HG02870 (cell line): ENCODE measurements at regions not wholly inside any gene's neighbourhood (a gene's known extent, or its start where the extent isn't known, plus 50 kb on each side); places are given as distances from the start of the nearest gene placed in this dataset.

Source experiments
- ATAC-seq: cut with Tn5 transposase; IDR thresholded peaks from one replicate; pipeline ENCODE4 v1.9.1; 2021; ENCODE audit warnings: mild to moderate bottlenecking, moderate library complexity; ENCODE audit not compliant: unreplicated experiment

DNA sequence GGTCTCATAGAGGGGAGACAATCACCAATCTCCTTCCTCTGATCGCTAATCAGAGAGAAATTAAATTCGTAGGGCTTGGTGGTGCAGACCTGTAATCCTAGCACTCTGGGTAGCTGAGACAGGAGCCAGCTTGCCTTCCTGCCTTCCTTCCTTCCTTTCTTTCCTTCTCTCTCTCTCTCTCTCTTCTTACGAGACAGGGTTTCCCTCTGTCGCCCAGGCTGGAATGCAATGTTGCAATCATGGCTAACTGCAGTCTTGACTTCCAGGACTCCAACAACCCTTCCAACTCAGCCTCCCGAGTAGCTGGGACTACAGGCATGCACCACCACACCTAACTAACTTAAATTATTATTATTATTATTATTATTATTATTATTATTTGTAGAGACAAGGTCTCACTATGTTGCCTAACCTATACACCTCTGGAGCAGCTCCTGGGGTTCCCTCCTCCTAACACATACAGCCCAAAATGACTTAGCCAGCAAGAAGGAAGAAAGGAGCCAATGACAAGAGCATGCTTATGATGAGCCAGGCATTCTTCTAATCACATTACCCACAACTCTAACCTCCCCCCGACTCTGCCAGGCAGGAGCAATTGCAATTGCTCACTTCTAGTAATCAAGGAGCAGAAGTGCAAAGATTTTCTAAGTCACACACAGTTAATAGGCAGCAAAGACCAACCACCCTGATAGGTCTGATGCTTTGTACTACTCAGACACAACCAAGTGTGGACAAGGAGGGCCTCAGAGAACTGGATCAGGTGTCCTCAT, 105.4 kb upstream of the F3 start:
- no peak for ATAC-seq

DNA sequence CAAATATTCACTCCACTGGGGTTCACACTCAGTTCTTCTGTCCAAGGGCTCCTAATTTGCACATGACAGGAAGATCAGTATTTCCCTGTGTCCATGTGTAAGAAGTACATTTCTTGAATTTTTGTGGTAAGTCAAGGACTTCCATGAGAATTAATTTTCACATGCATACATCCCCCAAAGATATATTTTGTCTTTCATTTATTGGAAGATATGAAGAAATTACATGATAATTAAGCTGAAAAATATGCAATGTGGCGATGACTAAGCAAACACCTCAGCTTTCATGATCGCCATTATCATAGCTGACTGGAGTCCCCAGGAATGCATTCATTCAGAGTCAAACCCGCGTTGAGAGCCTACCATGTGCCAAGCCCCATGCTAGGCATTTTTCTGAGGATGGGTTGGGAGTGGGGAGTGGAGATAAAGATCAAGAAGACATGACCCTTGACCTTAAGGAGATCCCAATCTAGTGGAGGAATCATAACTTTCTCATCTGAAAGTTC, 104.6 kb upstream of the F3 start:
- no peak for ATAC-seq

GRCh38 chr1:94644352-94644751, 102.8 kb upstream of the F3 start:
- no peak for ATAC-seq

- no peak for ATAC-seq
These were observed 102.3 kb upstream of the F3 start for GRCh38 chr1:94643819-94644218.

GRCh38 chr1:94642617-94643321, 101.2 kb upstream of the F3 start:
- ATAC-seq = no peak

DNA sequence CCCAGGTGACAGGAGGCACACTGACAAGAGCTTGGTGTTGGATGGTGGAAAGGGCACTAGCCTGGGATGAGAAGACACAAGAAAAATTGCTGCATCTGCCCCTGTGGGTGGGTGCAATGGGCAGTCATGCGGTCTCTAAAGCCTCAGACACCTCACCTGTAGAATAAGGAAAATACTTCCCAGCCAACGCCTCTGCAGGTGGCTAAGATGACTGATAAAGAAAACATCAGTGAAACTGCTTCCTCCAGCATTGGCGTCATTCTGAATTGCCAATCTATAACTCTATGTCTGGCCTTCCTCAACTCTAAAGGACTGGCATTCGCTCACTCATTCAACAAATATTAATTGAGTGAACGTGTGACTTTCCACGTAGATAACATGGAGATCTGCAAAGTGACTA, 100.4 kb upstream of the F3 start:
- no peak for ATAC-seq

DNA sequence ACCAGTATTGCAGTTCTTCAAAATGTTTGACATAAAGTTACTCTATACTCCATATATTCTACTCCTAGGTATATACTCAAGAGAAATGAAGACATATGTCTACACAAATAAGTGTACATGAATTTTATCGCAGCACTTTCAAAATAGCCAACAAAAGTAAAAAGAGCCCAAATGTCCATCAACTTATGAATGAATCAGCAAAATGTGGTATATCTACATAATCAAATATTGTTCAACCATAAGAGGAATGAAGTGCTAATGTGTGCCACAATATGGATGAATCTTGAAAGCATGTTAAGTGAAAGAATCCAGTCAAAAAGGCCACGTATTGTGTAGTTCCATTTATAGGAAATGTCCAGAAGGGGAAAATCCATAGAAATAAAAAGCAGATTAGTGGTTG, 98.6 kb upstream of the F3 start:
- no peak for ATAC-seq

GRCh38 chr1:94637121-94637520, 95.6 kb upstream of the F3 start:
- ATAC-seq = no peak

DNA sequence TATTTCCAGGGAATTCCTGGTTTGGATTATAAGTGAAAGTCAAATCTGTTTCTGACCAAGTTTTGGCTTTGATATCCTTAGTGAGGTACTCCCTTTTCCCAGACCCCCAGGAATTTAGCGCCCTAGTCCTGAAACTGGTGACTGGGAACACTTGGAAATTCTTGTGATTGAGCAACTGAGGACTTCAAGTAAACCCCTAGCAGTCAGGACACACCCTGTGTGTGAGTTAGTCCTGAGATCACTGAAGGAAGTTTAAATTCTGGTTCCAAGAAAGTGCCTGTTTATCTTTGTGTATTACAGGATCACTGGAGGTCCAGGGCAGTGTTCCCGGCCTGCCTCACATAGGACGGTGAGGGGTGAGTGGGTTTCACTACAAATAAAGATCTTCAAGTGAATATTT, 95.1 kb upstream of the F3 start:
- no peak for ATAC-seq

- no peak for ATAC-seq
These were observed 94.5 kb upstream of the F3 start for GRCh38 chr1:94636100-94636499.

GRCh38 chr1:94634977-94635416, 93.4 kb upstream of the F3 start:
- ATAC-seq = no peak

- ATAC-seq = no peak
These were observed 91.5 kb upstream of the F3 start for GRCh38 chr1:94633051-94633450.

DNA sequence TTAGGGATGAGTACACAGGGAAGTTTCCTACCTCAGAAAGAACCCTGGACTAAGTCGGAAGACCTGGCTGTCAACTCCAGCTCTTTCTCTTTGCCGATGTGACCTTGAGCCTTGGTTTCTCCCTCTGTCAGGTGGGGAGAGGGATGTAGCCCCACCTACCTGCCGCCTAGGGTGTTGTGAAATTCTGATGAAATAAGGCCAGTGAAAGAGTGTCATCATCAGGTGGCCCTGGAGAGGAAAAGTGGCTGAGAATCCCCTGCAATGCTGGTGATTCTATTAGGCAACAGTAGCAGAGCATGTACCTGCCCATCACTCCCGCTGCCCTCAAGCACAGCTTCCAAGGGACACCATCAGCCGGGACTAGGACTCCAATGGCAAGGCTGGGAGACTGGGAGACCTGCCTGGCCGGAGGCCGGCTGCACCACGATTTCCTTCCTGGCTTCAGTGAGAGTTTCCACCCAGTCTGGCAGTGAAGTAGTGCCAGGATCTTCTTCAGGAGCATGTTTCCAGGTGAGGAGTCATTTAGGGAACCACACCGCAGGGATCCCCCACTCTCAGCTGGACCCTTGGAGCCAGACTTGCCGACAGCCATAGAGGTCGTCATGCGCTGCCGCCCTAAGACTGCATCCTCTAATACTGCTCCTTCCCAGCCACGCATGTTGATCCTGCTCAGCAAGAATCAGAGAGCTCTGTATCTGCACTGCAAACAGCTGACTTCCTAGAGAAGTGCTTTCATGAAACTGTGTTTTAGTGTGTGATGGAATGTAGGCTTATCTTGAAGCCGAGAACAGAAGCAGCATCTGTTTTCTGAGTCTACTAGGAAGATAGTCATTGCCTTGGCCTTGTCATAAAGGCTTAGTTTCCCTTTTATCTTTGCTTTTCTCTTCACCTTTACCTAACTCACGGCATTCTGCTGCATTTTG, 88.0 kb upstream of the F3 start:
- ATAC-seq = no peak

- ATAC-seq = no peak
These were observed 86.9 kb upstream of the F3 start for GRCh38 chr1:94628499-94628843.

DNA sequence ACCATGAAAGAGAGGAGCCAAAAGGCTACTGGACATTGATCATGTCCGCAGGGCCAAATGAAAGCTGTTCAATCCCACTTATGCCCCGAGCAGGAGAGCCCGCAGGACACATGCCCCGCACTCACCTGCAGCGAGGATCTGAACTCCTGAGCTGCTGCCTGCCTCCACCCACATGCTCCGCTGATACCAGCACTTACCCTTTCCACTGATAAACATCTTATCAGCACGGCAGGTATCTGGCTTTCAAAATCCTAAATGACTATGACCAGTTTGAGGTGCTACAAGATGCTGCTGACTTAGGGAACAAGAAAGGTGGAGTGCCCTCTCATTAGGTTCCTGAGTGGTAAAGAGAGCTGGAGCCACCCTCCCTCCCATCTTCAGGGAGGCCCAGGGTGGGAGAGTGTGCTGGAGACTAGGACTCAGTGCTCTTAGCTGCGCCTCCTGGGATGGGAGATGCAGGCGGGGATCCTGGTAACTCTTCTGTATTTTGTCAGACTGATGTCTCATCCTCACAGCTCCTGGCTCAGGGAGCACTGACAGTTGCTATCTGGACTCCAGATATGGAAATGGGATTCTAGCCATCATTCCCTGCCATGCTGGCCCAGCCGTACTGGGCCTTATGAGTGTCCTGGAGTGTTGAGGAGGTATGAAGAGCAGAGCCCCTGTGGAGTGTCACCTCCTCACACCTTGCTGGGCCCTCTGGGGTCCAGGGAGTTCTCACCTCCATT, 86.4 kb upstream of the F3 start:
- ATAC-seq = no peak

- ATAC-seq = no peak
These were observed 82.6 kb upstream of the F3 start for GRCh38 chr1:94624203-94624602.

GRCh38 chr1:94623560-94624148, 82.1 kb upstream of the F3 start:
- no peak for ATAC-seq

DNA sequence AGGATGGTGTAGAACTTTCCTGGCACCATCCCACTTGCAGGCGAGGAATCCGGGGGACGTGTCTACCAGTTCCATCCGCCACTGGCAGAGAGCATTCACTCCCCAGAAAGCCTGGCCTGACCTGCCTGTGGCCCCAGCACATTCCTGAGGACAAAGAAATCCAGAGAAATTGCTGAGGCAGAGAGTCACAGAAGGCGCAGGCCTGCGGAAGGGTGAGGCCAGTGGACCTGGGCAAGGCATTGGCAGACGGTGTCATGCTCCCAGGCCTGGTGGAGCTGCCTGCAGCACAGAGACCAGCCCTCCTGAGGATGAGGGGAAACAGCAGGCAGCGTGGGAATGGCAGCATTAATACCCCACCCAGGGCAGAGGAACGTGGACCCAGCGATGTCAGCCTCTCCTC, 81.2 kb upstream of the F3 start:
- ATAC-seq = no peak

GRCh38 chr1:94621802-94622201, 80.2 kb upstream of the F3 start:
- no peak for ATAC-seq

GRCh38 chr1:94621395-94621794, 79.8 kb upstream of the F3 start:
- no peak for ATAC-seq
